ENCODE measurements at regions not wholly inside any gene's neighbourhood (a gene's known extent, or its start where the extent isn't known, plus 50 kb on each side); places are given as distances from the start of the nearest gene placed in this dataset.
"Not testable (repeated sequence)": the region's sequence is repeated elsewhere in the genome, so short reads cannot be mapped to it uniquely, and the experiment has no call there.

GRCh38 chr21:18725653-18726052 lies 322.1 kb upstream of the TMPRSS15 start:
- Histone ChIP-seq H3K27ac (no peak overlapping the region), H3K9me3 (no peaks in the 10 kb centered on the region), H3K27me3 (no peaks in the 10 kb centered on the region), H3K36me3 (no peaks in the 10 kb centered on the region), H3K4me1 (no peaks in the 10 kb centered on the region), H3K4me3 (no peak overlapping the region)
- TF ChIP-seq, protein P1, sequence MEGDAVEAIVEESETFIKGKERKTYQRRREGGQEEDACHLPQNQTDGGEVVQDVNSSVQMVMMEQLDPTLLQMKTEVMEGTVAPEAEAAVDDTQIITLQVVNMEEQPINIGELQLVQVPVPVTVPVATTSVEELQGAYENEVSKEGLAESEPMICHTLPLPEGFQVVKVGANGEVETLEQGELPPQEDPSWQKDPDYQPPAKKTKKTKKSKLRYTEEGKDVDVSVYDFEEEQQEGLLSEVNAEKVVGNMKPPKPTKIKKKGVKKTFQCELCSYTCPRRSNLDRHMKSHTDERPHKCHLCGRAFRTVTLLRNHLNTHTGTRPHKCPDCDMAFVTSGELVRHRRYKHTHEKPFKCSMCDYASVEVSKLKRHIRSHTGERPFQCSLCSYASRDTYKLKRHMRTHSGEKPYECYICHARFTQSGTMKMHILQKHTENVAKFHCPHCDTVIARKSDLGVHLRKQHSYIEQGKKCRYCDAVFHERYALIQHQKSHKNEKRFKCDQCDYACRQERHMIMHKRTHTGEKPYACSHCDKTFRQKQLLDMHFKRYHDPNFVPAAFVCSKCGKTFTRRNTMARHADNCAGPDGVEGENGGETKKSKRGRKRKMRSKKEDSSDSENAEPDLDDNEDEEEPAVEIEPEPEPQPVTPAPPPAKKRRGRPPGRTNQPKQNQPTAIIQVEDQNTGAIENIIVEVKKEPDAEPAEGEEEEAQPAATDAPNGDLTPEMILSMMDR (IDR thresholded peaks at IDR 0.05): no peak
- TF ChIP-seq EP300 (IDR thresholded peaks at IDR 0.05) (no peak), POLR2AphosphoS5 (IDR thresholded peaks at IDR 0.05) (no peak), POLR2A (IDR thresholded peaks at IDR 0.05) (no peak)
- 61 to 65% methylated on average over 3 of the region's 3 CpGs for WGBS, 2 donors
- intact Hi-C loops (cut with DNase I): no loop called here
- DNase-seq: no peak

DNA sequence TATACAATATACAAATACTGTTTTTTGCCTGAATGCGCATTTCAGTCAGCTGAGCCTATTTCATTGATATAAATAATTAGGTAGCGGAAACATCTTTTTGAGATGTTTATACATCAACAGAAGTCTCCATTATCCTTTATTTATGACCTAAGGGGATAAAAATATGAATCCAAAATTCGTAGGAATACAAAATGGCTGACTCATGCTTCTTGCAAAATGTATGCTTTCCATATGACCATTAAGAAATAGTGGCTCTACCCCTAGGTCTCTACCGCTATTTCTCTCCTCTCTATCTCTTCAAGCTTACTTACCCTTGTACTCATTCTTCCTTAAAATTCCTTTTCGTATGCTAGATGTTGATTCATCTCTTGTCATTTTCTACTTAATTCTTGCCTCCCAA lies 338.4 kb upstream of the TMPRSS15 start:
- Histone ChIP-seq H3K36me3 (no peaks in the 10 kb centered on the region), H3K4me3 (no peak overlapping the region), H3K27ac (no peak overlapping the region), H3K4me1 (no peaks in the 10 kb centered on the region), H3K9me3 (no peaks in the 10 kb centered on the region), H3K27me3 (no peaks in the 10 kb centered on the region)
- no peak for DNase-seq
- 87% methylated on average over 5 of the region's 5 CpGs for WGBS, 2 donors
- intact Hi-C loops (cut with DNase I): no loop called here
- TF ChIP-seq EP300 (IDR thresholded peaks at IDR 0.05): no peak
- no peak for TF ChIP-seq POLR2A (IDR thresholded peaks at IDR 0.05)
- TF ChIP-seq POLR2AphosphoS5 (IDR thresholded peaks at IDR 0.05): no peak
- TF ChIP-seq, protein P1 (IDR thresholded peaks at IDR 0.05): no peak

- 54 to 76% methylated on average over 1 of the region's 1 CpG for WGBS, 2 donors
- Histone ChIP-seq H3K27ac (no peak overlapping the region), H3K36me3 (no peaks in the 10 kb centered on the region), H3K9me3 (no peaks in the 10 kb centered on the region), H3K27me3 (no peaks in the 10 kb centered on the region), H3K4me3 (no peak overlapping the region), H3K4me1 (no peaks in the 10 kb centered on the region)
- intact Hi-C loops (cut with DNase I): no loop called here
- no peak for DNase-seq
- TF ChIP-seq EP300 (IDR thresholded peaks at IDR 0.05) (no peak), POLR2A (IDR thresholded peaks at IDR 0.05) (no peak), POLR2AphosphoS5 (IDR thresholded peaks at IDR 0.05) (no peak)
- TF ChIP-seq, protein P1 (IDR thresholded peaks at IDR 0.05): no peak
Measured at GRCh38 chr21:18743531-18743930, 339.9 kb upstream of the TMPRSS15 start.

DNA sequence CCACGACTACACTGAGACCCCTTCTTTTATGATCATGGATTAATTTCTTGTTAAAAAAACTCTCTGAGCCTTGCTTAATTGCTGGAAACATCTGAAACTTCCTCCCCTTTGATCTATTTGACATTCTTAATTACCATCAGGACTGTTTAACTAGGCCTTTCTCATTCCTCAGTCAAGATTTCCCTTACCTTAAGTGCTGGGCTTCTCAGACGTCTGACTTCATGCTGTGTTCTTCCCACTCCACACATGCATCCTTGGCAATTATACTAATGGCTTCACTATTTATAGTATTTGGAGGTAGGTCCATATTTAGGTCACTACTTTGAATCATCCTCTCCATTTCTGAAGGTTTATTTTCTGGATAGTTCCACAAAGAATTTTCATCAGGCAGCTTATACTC lies 341.3 kb upstream of the TMPRSS15 start:
- Histone ChIP-seq H3K4me3 (no peak overlapping the region), H3K27ac (no peak overlapping the region), H3K9me3 (no peaks in the 10 kb centered on the region), H3K36me3 (no peaks in the 10 kb centered on the region), H3K4me1 (no peaks in the 10 kb centered on the region), H3K27me3 (no peaks in the 10 kb centered on the region)
- intact Hi-C loops (cut with DNase I): no loop called here
- no peak for DNase-seq
- TF ChIP-seq POLR2A (IDR thresholded peaks at IDR 0.05) (no peak), EP300 (IDR thresholded peaks at IDR 0.05) (no peak), POLR2AphosphoS5 (IDR thresholded peaks at IDR 0.05) (no peak)
- TF ChIP-seq, protein P1 (IDR thresholded peaks at IDR 0.05): no peak
- WGBS, 2 donors: 34 to 42% methylated on average over 2 of the region's 2 CpGs

DNA sequence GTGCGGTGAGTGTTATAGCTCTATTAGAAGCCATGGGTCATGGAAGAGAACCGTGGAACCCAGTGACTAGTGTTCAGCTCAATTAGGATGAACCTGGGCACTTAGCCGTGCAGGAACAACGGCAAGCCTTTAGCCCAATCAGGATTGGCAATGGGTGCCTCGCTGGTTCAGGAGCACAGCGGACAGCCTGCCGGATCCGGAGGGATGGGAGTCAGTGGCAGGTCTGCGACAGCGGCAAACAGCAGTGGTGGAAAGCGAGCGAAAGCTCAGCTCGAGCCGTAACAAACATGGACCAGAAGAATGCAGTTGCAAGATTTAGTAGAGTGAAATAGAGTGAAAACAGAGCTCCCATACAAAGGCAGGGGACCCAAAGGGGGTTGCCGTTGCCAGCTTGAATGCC lies 349.3 kb upstream of the TMPRSS15 start:
- intact Hi-C loops (cut with DNase I); H3K27me3 ChIP-seq; H3K4me3 ChIP-seq; H3K36me3 ChIP-seq; H3K4me1 ChIP-seq; H3K27ac ChIP-seq; DNase-seq; H3K9me3 ChIP-seq: not testable (repeated sequence)
- WGBS, 2 donors: 93% methylated on average over 15 of the region's 15 CpGs

GRCh38 chr21:18756272-18756671 lies 352.7 kb upstream of the TMPRSS15 start:
- H3K27ac ChIP-seq; H3K4me1 ChIP-seq; DNase-seq; H3K4me3 ChIP-seq; intact Hi-C loops (cut with DNase I); H3K36me3 ChIP-seq; H3K27me3 ChIP-seq; H3K9me3 ChIP-seq: not testable (repeated sequence)
- WGBS, 2 donors: 78 to 83% methylated on average over 4 of the region's 4 CpGs
